HCT116 (cell line): ENCODE measurements at regions not wholly inside any gene's neighbourhood (a gene's known extent, or its start where the extent isn't known, plus 50 kb on each side); places are given as distances from the start of the nearest gene placed in this dataset.

Experiments used
- EZH2 ChIP-seq: fragments of 200-600 bp; sonication (generic); IDR thresholded peaks from 2 replicates; pipeline ENCODE4 v1.6.1; 2017; ENCODE audit warnings: antibody characterized with exemption, mixed run types
- MAX ChIP-seq: IDR thresholded peaks from 2 replicates; pipeline ENCODE4 v1.6.1; 2012
- POLR2A ChIP-seq: IDR thresholded peaks from 2 replicates; pipeline ENCODE4 v1.7.0; 2011; ENCODE audit warnings: borderline replicate concordance; ENCODE audit not compliant: insufficient read depth, insufficient read length; ENCODE audit errors: extremely low read depth
- POLR2AphosphoS5 ChIP-seq: IDR thresholded peaks from 2 replicates; pipeline ENCODE4 v1.6.1; 2011; ENCODE audit warnings: mild to moderate bottlenecking, low read depth, low read length, moderate library complexity
- SIN3A ChIP-seq: IDR thresholded peaks from 2 replicates; pipeline ENCODE4 v1.6.1; 2012; ENCODE audit warnings: low read depth
- TCF7L2 ChIP-seq: IDR thresholded peaks from 2 replicates; pipeline ENCODE4 v1.7.0; 2011; ENCODE audit warnings: borderline replicate concordance, inconsistent platforms; ENCODE audit not compliant: insufficient read depth, insufficient read length; ENCODE audit errors: extremely low read depth
- TF ChIP-seq, protein P1 (sequence below), 3 experiments: fragments of 200-600 bp in 1 of 3; sonication (generic) in 1 of 3; IDR thresholded peaks in 2 of 3; conservative IDR thresholded peaks in 1 of 3; 2 replicates each; pipeline ENCODE4 v1.5.1; 2012 to 2017; ENCODE audit warnings: low read depth in 2 of 3, low read length in 2 of 3, antibody characterized with exemption in 1 of 3, borderline replicate concordance in 1 of 3, control low read depth in 1 of 3, mild to moderate bottlenecking in 1 of 3, mixed read lengths in 1 of 3, mixed run types in 1 of 3, moderate library complexity in 1 of 3; ENCODE audit not compliant: insufficient read depth in 1 of 3

DNA sequence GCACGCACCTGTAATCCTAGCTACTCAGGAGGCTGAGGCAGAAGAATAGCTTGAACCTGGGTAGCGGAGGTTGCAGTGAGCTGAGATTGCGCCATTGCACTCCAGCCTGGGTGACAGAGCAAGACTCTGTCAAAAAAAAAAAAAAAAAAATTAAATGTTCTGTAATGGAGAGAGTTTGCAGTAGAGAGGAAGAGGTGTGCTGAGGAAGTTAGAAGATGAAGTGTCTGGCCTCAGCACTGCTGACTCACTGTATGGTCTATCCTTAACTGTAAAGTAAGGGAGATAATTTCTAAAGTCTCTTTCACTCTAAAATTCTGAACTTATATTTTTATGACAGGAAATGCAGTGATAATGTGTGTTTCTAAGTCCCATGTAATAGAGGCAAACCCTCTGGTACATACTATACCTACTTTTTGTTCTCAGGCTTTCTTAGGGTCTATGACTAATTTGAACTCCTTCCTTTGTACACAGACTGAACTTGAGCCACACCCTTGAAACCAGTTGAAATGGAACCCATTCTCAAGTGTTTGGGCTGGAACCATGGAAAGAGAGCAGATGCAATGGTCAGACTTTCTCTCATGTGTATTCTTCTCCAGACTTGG lies 278.1 kb upstream of the FAR2 start:
- TF ChIP-seq, protein P1, sequence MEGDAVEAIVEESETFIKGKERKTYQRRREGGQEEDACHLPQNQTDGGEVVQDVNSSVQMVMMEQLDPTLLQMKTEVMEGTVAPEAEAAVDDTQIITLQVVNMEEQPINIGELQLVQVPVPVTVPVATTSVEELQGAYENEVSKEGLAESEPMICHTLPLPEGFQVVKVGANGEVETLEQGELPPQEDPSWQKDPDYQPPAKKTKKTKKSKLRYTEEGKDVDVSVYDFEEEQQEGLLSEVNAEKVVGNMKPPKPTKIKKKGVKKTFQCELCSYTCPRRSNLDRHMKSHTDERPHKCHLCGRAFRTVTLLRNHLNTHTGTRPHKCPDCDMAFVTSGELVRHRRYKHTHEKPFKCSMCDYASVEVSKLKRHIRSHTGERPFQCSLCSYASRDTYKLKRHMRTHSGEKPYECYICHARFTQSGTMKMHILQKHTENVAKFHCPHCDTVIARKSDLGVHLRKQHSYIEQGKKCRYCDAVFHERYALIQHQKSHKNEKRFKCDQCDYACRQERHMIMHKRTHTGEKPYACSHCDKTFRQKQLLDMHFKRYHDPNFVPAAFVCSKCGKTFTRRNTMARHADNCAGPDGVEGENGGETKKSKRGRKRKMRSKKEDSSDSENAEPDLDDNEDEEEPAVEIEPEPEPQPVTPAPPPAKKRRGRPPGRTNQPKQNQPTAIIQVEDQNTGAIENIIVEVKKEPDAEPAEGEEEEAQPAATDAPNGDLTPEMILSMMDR (IDR thresholded peaks at IDR 0.05 in 2 of 3, conservative IDR thresholded peaks at IDR 0.05 in 1 of 3; ENCODE audit: borderline replicate concordance in 1 of 3, insufficient read depth in 1 of 3, low read depth in 2 of 3, low read length in 2 of 3): no peak
- TF ChIP-seq POLR2A (no peak), MAX (no peak), EZH2 (no peak), POLR2AphosphoS5 (no peak), TCF7L2 (no peak), SIN3A (no peak)
